Smooth muscle cell (in vitro differentiated cells): ENCODE measurements at regions not wholly inside any gene's neighbourhood (a gene's known extent, or its start where the extent isn't known, plus 50 kb on each side); places are given as distances from the start of the nearest gene placed in this dataset.

Source experiments
- DNase-seq: peaks from one replicate; lab custom pipeline; 2025; ENCODE audit not compliant: unreplicated experiment; lab: John Stamatoyannopoulos, UW
- H2AFZ ChIP-seq: fragments of 200-600 bp; sonication (generic); 2 replicates; pipeline ENCODE4 v1.6.0; 2016; ENCODE audit warnings: antibody characterized with exemption, low read depth, mild to moderate bottlenecking
- H3F3A ChIP-seq: fragments of 200-600 bp; sonication (generic); 2 replicates; pipeline ENCODE4 v1.6.0; 2017; ENCODE audit warnings: antibody characterized with exemption, low read depth
- H3K27ac ChIP-seq: fragments of 200-600 bp; sonication (generic); 2 replicates; pipeline ENCODE4 v1.5.1; 2016; ENCODE audit warnings: low read depth, mild to moderate bottlenecking
- H3K27me3 ChIP-seq: fragments of 200-600 bp; sonication (generic); 2 replicates; pipeline ENCODE4 v1.6.1; 2016; ENCODE audit warnings: low read depth, mild to moderate bottlenecking
- H3K36me3 ChIP-seq: fragments of 200-600 bp; sonication (generic); 2 replicates; pipeline ENCODE4 v1.5.1; 2016; ENCODE audit warnings: low read depth
- H3K4me1 ChIP-seq: fragments of 200-600 bp; sonication (generic); 2 replicates; pipeline ENCODE4 v1.5.1; 2016; ENCODE audit warnings: low read depth
- H3K4me2 ChIP-seq: fragments of 200-600 bp; sonication (generic); 2 replicates; pipeline ENCODE4 v1.6.0; 2016; ENCODE audit warnings: mild to moderate bottlenecking
- H3K4me3 ChIP-seq: fragments of 200-600 bp; sonication (generic); 2 replicates; pipeline ENCODE4 v1.5.1; 2016; ENCODE audit warnings: mild to moderate bottlenecking
- H3K79me2 ChIP-seq: fragments of 200-600 bp; sonication (generic); 2 replicates; pipeline ENCODE4 v1.6.0; 2016; ENCODE audit warnings: low read depth, mild to moderate bottlenecking
- H3K9ac ChIP-seq: fragments of 200-600 bp; sonication (generic); 2 replicates; pipeline ENCODE4 v1.6.0; 2016; ENCODE audit warnings: low read depth
- H3K9me3 ChIP-seq: fragments of 200-600 bp; sonication (generic); replicated peaks from 2 replicates; pipeline ENCODE4 v1.5.1; 2016; ENCODE audit warnings: low read depth
- H4K20me1 ChIP-seq: fragments of 200-600 bp; sonication (generic); 2 replicates; pipeline ENCODE4 v1.6.0; 2016; ENCODE audit warnings: low read depth
- WGBS: methylation state at CpG from one replicate; pipeline ENCODE4 v1.1.7; 2016; ENCODE audit warnings: low lambda C conversion rate; 5-methylcytosine and 5-hydroxymethylcytosine counted together
- TF ChIP-seq, protein P1 (sequence below): fragments of 200-600 bp; sonication (generic); IDR thresholded peaks from 2 replicates; pipeline ENCODE4 v1.5.1; 2017; ENCODE audit warnings: borderline replicate concordance, mild to moderate bottlenecking, antibody characterized with exemption; ENCODE audit not compliant: insufficient read depth, poor library complexity, severe bottlenecking

DNA sequence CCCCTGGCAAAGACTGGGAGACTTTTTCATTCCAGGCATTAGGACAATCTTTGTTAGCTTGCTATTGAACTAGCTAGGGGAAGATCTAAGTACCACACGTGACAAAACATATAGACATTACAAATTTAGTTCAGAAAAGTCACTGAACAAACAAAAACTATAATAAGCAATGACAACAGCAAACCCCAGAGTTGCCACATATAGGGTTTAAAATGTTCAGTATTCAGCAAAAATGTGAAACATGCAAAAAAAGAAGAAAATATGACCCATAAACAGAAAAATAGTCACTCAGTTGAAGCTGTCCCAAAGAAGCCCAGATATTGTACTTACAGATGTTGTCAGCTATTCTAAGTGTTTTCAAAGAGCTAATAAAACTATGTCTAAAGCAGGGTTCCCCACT, 431.1 kb upstream of the CDH2 start:
- WGBS: 46% methylated on average over 1 of the region's 1 CpG
- no peaks in the 10 kb centered on the region for H3K4me1 ChIP-seq
- no peaks in the 10 kb centered on the region for H3K27me3 ChIP-seq
- H3K27ac ChIP-seq: no peak overlapping the region
- H2AFZ ChIP-seq: no peak overlapping the region
- H3K4me3 ChIP-seq: no peak overlapping the region
- TF ChIP-seq, protein P1, sequence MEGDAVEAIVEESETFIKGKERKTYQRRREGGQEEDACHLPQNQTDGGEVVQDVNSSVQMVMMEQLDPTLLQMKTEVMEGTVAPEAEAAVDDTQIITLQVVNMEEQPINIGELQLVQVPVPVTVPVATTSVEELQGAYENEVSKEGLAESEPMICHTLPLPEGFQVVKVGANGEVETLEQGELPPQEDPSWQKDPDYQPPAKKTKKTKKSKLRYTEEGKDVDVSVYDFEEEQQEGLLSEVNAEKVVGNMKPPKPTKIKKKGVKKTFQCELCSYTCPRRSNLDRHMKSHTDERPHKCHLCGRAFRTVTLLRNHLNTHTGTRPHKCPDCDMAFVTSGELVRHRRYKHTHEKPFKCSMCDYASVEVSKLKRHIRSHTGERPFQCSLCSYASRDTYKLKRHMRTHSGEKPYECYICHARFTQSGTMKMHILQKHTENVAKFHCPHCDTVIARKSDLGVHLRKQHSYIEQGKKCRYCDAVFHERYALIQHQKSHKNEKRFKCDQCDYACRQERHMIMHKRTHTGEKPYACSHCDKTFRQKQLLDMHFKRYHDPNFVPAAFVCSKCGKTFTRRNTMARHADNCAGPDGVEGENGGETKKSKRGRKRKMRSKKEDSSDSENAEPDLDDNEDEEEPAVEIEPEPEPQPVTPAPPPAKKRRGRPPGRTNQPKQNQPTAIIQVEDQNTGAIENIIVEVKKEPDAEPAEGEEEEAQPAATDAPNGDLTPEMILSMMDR: no peak
- no peak for DNase-seq
- H3K36me3 ChIP-seq: no peaks in the 10 kb centered on the region
- H3K9ac ChIP-seq: no peak overlapping the region
- no peaks in the 10 kb centered on the region for H3K79me2 ChIP-seq
- no peaks in the 10 kb centered on the region for H3F3A ChIP-seq
- H3K9me3 ChIP-seq: no peaks in the 10 kb centered on the region
- no peaks in the 10 kb centered on the region for H4K20me1 ChIP-seq
- no peak overlapping the region for H3K4me2 ChIP-seq

DNA sequence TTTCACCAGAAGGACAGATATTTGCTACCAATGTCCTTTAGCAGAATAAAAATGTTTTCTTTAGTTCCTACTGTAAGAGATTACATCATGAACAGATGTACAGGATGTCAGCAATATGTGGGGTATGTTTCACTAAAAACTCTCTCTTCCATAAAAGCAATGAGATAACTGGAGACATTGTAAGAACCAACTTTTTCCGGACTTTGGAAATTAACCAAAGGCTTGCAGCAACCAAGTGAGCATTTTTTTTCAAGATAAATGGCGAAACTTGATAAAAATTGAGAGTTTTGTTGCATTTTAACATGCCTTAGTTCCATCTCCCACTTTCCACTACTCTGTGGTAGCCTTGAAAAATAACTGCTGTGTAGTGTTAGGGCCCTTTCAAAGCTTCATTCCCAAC, 429.8 kb upstream of the CDH2 start:
- Histone ChIP-seq H3K27me3 (no peaks in the 10 kb centered on the region), H3K4me1 (no peaks in the 10 kb centered on the region), H3K4me3 (no peak overlapping the region), H3K9ac (no peak overlapping the region), H3K36me3 (no peaks in the 10 kb centered on the region), H4K20me1 (no peaks in the 10 kb centered on the region), H3K27ac (no peak overlapping the region), H2AFZ (peak overlapping the region; percentile 74), H3K4me2 (no peak overlapping the region), H3K79me2 (no peaks in the 10 kb centered on the region), H3F3A (no peaks in the 10 kb centered on the region), H3K9me3 (no peaks in the 10 kb centered on the region)
- TF ChIP-seq, protein P1: no peak
- WGBS: 41% methylated on average over 2 of the region's 2 CpGs
- DNase-seq: no peak

DNA sequence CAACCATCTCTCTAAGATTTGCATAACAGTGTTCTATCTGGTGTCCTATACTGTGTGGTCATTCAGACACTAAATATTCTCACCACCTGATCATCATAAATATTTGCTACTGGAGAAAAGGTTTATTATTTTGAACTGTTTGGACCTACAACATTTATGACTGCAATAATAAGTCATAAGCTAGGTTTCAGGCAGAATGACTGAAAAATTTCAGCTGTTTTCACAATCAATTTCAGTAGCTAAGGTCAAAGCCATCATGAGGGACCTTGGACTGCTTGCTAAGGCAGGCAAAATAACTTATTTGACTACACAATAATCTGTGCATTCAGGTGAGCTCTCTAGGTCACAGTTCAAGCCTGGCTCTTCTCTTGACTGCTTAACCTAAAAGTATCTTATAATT, 425.5 kb upstream of the CDH2 start:
- Histone ChIP-seq H3K4me2 (no peak overlapping the region), H3K4me3 (no peak overlapping the region), H3K9ac (no peak overlapping the region), H2AFZ (no peak overlapping the region), H3K27me3 (no peaks in the 10 kb centered on the region), H3K9me3 (peaks cover 4% of the 10 kb centered on the region), H3K4me1 (no peaks in the 10 kb centered on the region), H3K79me2 (no peaks in the 10 kb centered on the region), H4K20me1 (no peaks in the 10 kb centered on the region), H3F3A (no peaks in the 10 kb centered on the region), H3K27ac (no peak overlapping the region), H3K36me3 (no peaks in the 10 kb centered on the region)
- DNase-seq: no peak
- TF ChIP-seq, protein P1: no peak

DNA sequence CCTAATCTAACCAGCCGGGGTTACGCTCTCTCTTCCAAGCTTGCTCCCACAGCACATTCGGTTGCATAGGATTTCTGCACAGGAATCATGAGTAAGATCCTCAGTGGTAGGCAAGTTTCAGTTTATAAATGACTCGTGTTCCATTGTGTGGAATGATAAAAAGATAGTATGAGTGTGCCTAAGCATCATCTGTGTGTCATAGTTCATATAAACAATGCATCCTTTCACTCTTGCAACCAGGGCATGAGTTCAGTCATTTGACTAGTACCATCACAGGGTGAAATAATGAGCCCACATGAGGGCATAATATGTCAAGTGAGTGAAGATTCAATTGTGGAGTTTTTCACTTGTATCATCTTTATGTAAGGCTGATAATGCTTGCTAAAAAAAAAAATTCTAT, 417.1 kb upstream of the CDH2 start:
- Histone ChIP-seq H3K4me2 (no peak overlapping the region), H3K79me2 (no peaks in the 10 kb centered on the region), H3K4me3 (no peak overlapping the region), H2AFZ (no peak overlapping the region), H3K36me3 (no peaks in the 10 kb centered on the region), H3K9me3 (no peaks in the 10 kb centered on the region), H3F3A (no peaks in the 10 kb centered on the region), H3K9ac (no peak overlapping the region), H4K20me1 (no peaks in the 10 kb centered on the region), H3K27me3 (no peaks in the 10 kb centered on the region), H3K4me1 (no peaks in the 10 kb centered on the region), H3K27ac (no peak overlapping the region)
- WGBS: 84% methylated on average over 4 of the region's 4 CpGs
- no peak for DNase-seq
- TF ChIP-seq, protein P1: no peak
